Spleen (tissue), 7 donors: ENCODE measurements at regions not wholly inside any gene's neighbourhood (a gene's known extent, or its start where the extent isn't known, plus 50 kb on each side); places are given as distances from the start of the nearest gene placed in this dataset.

Experiments used
- CTCF ChIP-seq, 11 experiments: fragments of 200-600 bp in 7 of 11; fragments of 450-650 bp in 4 of 11; sonication (generic) in 4 of 11; IDR thresholded peaks in 8 of 11; conservative IDR thresholded peaks in 3 of 11; 1 replicate in 7 of 11; 2 replicates in 4 of 11; pipeline versions ENCODE4 v1.4.0 to v1.8.0; 2016 to 2021; ENCODE audit warnings: antibody characterized with exemption in 11 of 11, inconsistent platforms in 4 of 11, mild to moderate bottlenecking in 1 of 11
- POLR2AphosphoS5 ChIP-seq, 3 donors: sonication (generic); formaldehyde crosslinking; IDR thresholded peaks; one replicate each; pipeline ENCODE4 v1.5.1; 2017; ENCODE audit warnings: antibody characterized with exemption in 3 of 3
- donor health status: DM: no; HTN: no; CAD: no; lungs with moderate emphysema.
- donor health status: DM: no; HTN: no; CAD: no.
- donor health status: DM: no; HTN: no; CAD: no.

- TF ChIP-seq CTCF (IDR thresholded peaks at IDR 0.05 in 8 of 11, conservative IDR thresholded peaks at IDR 0.05 in 3 of 11): no peak
- no peak for TF ChIP-seq POLR2AphosphoS5 (IDR thresholded peaks at IDR 0.05)
Observed at GRCh38 chr15:31477851-31478701, 151.4 kb downstream of the KLF13 start.
